ENCODE measurements at regions not wholly inside any gene's neighbourhood (a gene's known extent, or its start where the extent isn't known, plus 50 kb on each side); places are given as distances from the start of the nearest gene placed in this dataset.

DNA sequence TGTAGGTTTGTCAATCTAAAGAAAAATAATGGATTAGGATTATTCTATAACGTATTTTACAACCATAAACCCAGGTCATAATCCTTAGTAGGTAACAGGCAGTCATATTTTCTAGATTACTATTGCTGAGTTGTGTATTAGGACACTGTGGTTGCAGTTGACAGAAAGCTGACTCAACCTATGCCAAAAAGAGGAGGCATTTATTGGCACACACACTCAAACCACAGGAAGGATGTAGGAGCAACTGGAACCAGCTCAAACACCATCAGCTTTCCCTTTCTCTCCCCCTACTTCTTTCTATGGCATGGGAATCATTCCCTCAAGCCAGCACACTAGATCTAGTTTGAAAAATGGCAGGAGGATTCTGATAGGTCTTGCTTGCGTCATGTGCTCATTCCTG, 136.4 kb upstream of the FAM9C start (continued):
- no peak for TF ChIP-seq ATF2 (CRISPR knock-in tag; IDR thresholded peaks at IDR 0.05; ENCODE audit: borderline replicate concordance, low read depth)
- TF ChIP-seq ZNF232 (CRISPR knock-in tag; IDR thresholded peaks at IDR 0.05) = no peak
- no peak for TF ChIP-seq SMAD3 (CRISPR knock-in tag; IDR thresholded peaks at IDR 0.05; ENCODE audit: borderline replicate concordance)
- TF ChIP-seq ARID4B (CRISPR knock-in tag; IDR thresholded peaks at IDR 0.05; ENCODE audit: borderline replicate concordance) = no peak
- no peak for TF ChIP-seq CBFB (CRISPR knock-in tag; IDR thresholded peaks at IDR 0.05; ENCODE audit: low read depth)
- TF ChIP-seq, protein P1, sequence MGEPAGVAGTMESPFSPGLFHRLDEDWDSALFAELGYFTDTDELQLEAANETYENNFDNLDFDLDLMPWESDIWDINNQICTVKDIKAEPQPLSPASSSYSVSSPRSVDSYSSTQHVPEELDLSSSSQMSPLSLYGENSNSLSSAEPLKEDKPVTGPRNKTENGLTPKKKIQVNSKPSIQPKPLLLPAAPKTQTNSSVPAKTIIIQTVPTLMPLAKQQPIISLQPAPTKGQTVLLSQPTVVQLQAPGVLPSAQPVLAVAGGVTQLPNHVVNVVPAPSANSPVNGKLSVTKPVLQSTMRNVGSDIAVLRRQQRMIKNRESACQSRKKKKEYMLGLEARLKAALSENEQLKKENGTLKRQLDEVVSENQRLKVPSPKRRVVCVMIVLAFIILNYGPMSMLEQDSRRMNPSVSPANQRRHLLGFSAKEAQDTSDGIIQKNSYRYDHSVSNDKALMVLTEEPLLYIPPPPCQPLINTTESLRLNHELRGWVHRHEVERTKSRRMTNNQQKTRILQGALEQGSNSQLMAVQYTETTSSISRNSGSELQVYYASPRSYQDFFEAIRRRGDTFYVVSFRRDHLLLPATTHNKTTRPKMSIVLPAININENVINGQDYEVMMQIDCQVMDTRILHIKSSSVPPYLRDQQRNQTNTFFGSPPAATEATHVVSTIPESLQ (CRISPR knock-in tag; IDR thresholded peaks at IDR 0.05) = no peak
- no peak for TF ChIP-seq EMX1 (CRISPR knock-in tag; IDR thresholded peaks at IDR 0.05)

- ATAC-seq (no peak), DNase-seq (ENCODE audit: low spot score) (no peak)
- peaks cover 9% of the 10 kb centered on the region for H3K9me3 Mint-ChIP-seq
- ChIA-PET POLR2A (no interaction called here), CTCF (no interaction called here)
- TF ChIP-seq ZNF281 (CRISPR knock-in tag; IDR thresholded peaks at IDR 0.05) (no peak), ATF3 (CRISPR knock-in tag; conservative IDR thresholded peaks at IDR 0.05) (no peak), SOX15 (CRISPR knock-in tag; IDR thresholded peaks at IDR 0.05) (no peak), ZBTB43 (CRISPR knock-in tag; IDR thresholded peaks at IDR 0.05) (no peak), ESRRA (CRISPR knock-in tag; IDR thresholded peaks at IDR 0.05; ENCODE audit: borderline replicate concordance) (no peak), AFF4 (CRISPR knock-in tag; IDR thresholded peaks at IDR 0.05; ENCODE audit: borderline replicate concordance) (no peak), TEAD1 (CRISPR knock-in tag; IDR thresholded peaks at IDR 0.05) (no peak), HMGA2 (CRISPR knock-in tag; IDR thresholded peaks at IDR 0.05) (no peak), KAT7 (CRISPR knock-in tag; IDR thresholded peaks at IDR 0.05; ENCODE audit: borderline replicate concordance) (no peak), ZNF232 (CRISPR knock-in tag; IDR thresholded peaks at IDR 0.05) (no peak), FOXJ3 (CRISPR knock-in tag; IDR thresholded peaks at IDR 0.05; ENCODE audit: borderline replicate concordance) (no peak)
- TF ChIP-seq, protein P2, sequence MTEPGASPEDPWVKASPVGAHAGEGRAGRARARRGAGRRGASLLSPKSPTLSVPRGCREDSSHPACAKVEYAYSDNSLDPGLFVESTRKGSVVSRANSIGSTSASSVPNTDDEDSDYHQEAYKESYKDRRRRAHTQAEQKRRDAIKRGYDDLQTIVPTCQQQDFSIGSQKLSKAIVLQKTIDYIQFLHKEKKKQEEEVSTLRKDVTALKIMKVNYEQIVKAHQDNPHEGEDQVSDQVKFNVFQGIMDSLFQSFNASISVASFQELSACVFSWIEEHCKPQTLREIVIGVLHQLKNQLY (CRISPR knock-in tag; IDR thresholded peaks at IDR 0.05) = no peak
- no peaks in the 10 kb centered on the region; the same call in 1 of the 2 replicates for H3K27me3 Mint-ChIP-seq (ENCODE audit: low read depth)
- H3K4me3 Mint-ChIP-seq = no peak overlapping the region
- no peaks in the 10 kb centered on the region for H3K36me3 Mint-ChIP-seq
- H3K4me1 Mint-ChIP-seq = peaks cover 10% of the 10 kb centered on the region
- no peak overlapping the region for H3K27ac Mint-ChIP-seq
Measured at GRCh38 chrX:13179586-13179985, 135.2 kb upstream of the FAM9C start.

Data from WTC11 (cell line).